NCI-H2081 (cell line): ENCODE measurements at regions not wholly inside any gene's neighbourhood (a gene's known extent, or its start where the extent isn't known, plus 50 kb on each side); places are given as distances from the start of the nearest gene placed in this dataset.

Experiments
- DNase-seq, 2 experiments: peaks; one replicate each; lab custom pipeline; 2025; lab: John Stamatoyannopoulos, UW

DNA sequence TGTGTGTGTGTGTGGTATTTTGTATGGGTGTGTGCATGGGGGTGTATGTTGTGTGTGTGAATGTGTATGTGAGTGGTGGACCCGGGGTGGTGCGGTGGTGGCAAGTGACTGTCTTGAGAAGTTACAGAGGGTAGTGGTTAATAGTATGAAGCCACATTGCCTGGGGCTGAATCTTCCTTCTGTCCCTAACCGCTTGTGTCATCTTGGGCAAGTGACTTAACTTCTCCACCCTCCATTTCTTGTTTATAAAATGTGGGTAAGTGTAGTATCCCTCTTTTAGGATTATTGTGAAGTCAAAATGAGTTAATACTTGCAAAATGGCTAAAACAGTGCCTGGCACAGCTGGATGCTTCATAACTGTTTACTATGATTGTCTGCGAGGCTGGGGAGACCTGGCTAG is 63.5 kb downstream of the MYCN start:
- no peak for DNase-seq

DNA sequence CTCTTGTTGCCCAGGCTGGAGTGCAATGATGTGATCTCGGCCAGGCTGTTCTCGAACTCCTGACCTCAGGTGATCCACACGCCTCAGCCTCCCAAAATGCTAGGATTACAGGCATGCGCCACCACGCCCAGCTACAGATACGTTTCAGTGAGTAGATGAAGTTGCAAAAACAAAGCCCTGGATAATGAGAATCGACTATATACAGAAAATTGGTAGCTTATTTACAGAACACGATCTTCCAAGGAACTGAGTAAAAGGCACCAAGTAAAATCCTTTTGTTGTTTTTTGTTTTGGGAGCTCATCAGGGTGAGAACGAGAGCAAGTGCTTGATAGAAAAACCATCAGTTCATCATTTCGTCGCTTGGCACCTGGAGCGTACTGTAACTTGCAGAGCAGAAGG is 62.8 kb downstream of the MYCN start:
- no peak for DNase-seq

DNA sequence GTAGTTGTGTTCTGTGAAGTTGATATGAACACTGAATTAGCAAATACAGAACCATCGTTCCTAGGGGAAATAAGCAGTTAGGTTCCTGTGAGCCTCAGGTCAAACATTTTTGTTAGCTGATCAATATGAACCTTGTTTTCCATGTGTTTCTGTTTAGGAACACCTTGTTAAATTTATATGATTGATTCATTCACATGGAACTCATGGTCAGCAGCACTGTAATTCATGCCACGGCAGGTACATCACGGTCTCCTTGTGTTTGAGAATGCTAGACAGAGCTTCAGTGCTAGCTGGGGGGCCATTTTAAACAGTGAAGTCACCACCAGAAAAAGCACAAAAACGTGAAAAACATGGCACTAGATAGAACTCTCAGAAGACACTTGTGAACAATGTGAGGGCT is 62.2 kb downstream of the MYCN start:
- DNase-seq: no peak

DNA sequence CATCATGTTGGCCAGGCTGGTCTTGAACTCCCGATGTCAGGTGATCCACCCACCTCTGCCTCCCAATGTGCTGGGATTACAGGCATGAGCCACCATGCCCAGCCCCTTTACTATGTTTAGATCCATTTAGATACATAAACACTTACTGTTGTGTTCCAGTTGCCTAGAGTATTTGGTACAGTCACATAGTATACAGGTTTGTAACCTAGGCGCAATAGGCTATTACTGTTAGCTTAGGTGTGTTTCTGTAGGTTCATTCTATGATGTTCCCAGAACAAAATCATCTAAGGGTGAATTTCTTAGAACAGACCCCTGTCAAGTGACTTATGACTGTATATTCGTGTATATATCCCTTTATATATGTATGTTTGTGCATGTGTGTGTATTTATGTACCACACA is 61.8 kb downstream of the MYCN start:
- DNase-seq: no peak

DNA sequence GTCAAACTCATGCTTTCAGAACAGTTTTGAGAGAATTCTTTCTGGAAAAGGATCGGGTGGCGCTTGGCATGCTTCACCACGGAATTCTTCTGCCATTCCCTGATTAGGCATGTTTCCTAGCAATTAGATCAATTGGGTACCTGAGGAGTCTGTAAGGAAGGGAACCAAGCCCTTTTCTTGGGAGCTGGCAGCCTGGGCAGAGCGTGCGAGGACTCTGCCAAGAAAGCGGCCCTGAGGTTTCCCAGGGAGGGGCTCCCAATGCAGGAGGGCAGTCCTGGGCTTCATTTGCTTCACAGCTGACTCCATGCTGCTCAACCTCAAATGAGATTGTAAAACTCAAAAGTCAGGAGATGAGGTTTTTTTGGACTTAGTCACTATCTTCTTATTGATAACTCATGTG is 60.3 kb downstream of the MYCN start:
- no peak for DNase-seq

DNA sequence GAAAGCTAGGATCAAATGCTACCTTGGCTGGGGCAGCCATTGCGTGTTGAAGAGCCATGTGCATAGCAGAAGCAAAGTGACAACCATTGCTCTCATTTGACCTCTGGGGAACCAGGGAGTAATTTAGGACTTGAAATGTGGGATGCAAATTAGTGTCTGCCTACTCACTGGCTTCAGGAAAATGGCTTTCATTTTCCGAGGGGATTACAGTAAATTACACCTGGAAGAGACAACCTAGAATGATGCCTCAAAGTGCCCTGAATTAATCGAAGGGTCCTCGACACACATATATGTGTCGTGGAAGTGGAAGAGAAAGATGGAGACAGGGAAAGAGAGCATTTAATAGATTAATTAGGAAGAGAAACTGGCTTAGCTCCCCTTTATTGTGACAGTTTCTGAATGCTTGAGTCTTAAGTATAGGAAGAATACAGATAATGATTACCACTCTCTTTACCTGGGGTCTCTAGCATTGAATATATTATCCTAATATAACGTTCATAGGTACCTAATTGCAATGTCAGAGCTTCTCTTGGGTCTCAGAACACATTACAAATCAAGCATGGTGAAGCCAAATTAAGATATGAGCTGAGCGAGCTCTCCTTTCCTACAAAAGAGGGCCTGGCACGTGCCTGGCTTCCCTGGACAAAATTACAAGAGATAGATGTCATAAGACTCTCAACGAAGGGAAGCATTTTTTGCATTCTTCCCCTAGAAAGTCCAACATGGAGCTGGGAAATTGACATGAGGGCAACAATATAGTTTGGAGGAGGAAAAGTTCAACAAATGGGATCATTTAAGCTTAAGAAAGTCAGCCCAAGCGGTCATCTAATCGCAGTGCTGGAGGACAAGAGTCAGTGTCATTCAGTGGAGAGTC is 59.5 kb downstream of the MYCN start:
- no peak for DNase-seq

DNA sequence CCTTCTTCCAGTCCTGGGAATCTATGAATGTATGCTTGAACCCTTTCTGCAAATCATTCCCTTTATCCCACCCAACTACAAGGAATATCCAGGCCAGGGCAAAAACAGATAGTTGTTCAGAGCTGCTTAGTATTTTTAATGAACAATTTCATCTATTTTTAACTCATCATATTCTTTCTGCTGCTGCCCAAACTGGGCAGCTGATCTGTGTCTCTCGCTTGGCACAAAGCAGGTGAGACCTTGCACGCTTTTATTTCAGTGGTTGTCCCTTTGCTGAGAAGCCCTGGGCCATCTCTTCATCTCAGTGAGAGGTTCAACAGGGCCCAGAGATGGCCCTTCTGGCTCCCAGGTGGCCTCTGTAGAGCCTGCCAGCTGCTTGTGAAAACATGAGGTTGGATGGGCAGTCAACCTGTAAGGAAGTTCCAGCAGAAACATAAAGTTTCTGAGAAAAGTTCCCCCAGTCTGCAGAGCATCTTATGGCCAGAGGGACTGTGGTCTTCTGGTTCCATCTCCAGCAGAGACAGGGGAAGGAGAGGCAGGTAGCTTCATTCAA is 57.5 kb downstream of the MYCN start:
- no peak for DNase-seq

DNA sequence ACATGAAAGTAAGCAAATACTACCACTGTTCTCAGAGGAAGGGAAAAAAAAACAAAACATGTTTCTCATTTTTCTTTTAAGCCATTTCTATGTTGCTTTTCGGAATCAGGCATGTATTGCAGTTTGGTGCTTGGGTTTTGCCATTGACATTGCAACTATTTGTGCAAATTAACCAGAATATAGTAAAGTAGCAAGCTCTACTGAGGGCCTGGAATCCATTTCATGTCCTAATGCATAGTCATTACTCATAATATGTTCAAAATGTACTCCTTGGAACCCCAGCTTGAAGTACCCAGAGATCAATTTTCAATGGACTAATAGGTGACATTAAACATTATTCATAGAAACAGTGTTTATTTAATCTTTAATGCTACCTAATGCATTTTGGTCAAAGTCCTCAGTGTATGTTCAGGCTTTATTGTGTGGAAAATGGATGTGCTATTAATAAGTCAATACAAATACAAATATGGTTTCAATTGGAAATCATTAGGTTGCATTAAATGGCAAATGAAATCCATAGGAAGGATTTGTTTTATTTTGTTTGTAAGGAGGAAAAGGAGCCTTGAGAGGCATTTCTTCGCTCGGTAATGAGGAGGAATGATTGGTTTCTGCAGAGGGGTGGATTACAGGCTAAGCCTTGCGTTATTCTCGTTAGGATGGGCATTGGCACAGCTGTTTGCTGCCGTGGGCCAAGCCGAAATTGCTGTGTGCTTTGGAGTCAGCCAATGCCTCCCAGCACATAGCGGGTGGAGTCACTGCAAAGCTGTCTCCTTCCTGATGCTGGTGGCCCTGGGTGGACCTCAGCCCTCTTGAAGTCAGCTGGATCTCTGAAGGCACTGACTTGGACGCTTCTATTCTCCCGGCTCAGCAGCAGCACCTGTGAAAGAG is 56.4 kb downstream of the MYCN start:
- DNase-seq: no peak
